ENCODE measurements at regions not wholly inside any gene's neighbourhood (a gene's known extent, or its start where the extent isn't known, plus 50 kb on each side); places are given as distances from the start of the nearest gene placed in this dataset.

DNA sequence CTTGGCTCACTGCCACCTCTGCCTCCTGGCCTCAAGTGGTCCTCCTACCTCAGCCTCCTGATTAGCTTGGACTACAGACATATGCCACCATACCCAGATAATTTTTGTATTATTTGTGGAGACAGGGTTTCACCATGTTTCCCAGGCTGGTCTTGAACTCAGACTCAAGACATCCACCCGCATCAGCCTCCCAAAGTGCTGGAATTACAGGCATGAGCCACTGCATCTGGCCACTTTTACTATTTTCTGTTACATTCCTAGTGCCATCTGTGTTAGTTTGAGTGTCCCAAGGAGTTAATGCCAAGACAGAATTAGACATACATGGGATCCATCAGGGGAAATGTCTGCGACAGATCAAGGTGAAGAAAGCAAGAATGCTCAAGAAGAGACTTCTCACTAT, 288.2 kb upstream of the CTSO start:
- Histone ChIP-seq H3K4me1 (no peaks in the 10 kb centered on the region), H3K27me3 (no peaks in the 10 kb centered on the region), H3K9me3 (no peaks in the 10 kb centered on the region), H3K27ac (no peak overlapping the region), H3K4me3 (no peak overlapping the region), H3K36me3 (no peaks in the 10 kb centered on the region)
- TF ChIP-seq, protein P1, sequence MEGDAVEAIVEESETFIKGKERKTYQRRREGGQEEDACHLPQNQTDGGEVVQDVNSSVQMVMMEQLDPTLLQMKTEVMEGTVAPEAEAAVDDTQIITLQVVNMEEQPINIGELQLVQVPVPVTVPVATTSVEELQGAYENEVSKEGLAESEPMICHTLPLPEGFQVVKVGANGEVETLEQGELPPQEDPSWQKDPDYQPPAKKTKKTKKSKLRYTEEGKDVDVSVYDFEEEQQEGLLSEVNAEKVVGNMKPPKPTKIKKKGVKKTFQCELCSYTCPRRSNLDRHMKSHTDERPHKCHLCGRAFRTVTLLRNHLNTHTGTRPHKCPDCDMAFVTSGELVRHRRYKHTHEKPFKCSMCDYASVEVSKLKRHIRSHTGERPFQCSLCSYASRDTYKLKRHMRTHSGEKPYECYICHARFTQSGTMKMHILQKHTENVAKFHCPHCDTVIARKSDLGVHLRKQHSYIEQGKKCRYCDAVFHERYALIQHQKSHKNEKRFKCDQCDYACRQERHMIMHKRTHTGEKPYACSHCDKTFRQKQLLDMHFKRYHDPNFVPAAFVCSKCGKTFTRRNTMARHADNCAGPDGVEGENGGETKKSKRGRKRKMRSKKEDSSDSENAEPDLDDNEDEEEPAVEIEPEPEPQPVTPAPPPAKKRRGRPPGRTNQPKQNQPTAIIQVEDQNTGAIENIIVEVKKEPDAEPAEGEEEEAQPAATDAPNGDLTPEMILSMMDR (IDR thresholded peaks at IDR 0.05) = no peak
- no peak for TF ChIP-seq POLR2AphosphoS5 (IDR thresholded peaks at IDR 0.05)
- TF ChIP-seq EP300 (IDR thresholded peaks at IDR 0.05) = no peak
- TF ChIP-seq POLR2A (IDR thresholded peaks at IDR 0.05) = no peak
- no peak for ATAC-seq
- 50% methylated on average over 1 to 2 of the region's 2 CpGs for WGBS, 2 donors (ENCODE audit: low coverage in 1 of 2)

DNA sequence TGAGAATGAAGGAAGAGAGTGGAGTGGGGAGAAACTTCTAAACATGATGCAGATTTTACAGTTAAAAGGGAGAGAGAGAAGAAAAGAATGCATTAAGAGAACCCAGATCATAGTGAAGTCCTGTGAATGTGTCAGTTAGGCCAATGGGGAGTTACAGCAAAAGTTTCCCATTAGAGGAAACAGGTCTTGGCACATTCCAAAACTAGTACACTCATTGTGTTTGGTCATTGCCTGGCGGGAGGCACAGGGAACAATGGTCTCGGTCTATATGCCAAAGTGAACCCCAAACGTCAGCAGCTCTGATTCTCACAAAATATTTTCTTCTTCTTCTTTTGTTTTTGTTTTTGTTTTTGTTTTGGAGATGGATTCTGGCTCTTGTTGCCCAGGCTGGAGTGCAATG, 284.5 kb upstream of the CTSO start:
- Histone ChIP-seq H3K27me3 (no peaks in the 10 kb centered on the region), H3K4me3 (no peak overlapping the region), H3K9me3 (no peaks in the 10 kb centered on the region), H3K27ac (no peak overlapping the region), H3K4me1 (no peaks in the 10 kb centered on the region), H3K36me3 (no peaks in the 10 kb centered on the region)
- WGBS, 2 donors (ENCODE audit: low coverage in 1 of 2) = 82 to 100% methylated on average over 1 to 3 of the region's 3 CpGs
- ATAC-seq = no peak
- TF ChIP-seq POLR2A (IDR thresholded peaks at IDR 0.05) = no peak
- TF ChIP-seq, protein P1 (IDR thresholded peaks at IDR 0.05) = no peak
- no peak for TF ChIP-seq EP300 (IDR thresholded peaks at IDR 0.05)
- no peak for TF ChIP-seq POLR2AphosphoS5 (IDR thresholded peaks at IDR 0.05)

DNA sequence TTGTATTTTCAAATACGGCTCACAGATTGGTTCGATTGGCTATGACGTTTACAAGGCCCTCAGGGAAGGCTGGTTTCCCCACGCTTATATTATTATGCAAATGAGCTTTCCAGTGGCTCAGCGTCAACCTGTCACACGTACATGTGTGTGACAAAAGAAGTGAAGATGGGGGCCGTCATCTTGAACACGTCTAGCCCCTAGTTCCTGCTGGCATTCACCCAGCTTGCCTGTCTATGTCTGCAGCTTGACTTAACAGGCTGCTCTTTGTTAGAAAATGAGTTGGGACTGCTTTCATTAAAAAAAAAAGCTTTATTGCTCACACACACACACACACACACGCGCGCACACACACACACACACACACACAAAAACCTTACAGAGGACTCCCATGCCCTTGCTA, 283.6 kb upstream of the CTSO start:
- no peaks in the 10 kb centered on the region for H3K27me3 ChIP-seq
- no peaks in the 10 kb centered on the region for H3K9me3 ChIP-seq
- WGBS, 2 donors (ENCODE audit: low coverage in 1 of 2) = 57 to 76% methylated on average over 8 to 11 of the region's 11 CpGs
- no peak overlapping the region for H3K4me3 ChIP-seq
- H3K27ac ChIP-seq = no peak overlapping the region
- no peak for ATAC-seq
- no peak for TF ChIP-seq POLR2A (IDR thresholded peaks at IDR 0.05)
- TF ChIP-seq, protein P1 (IDR thresholded peaks at IDR 0.05) = no peak
- no peak for TF ChIP-seq POLR2AphosphoS5 (IDR thresholded peaks at IDR 0.05)
- no peaks in the 10 kb centered on the region for H3K4me1 ChIP-seq
- H3K36me3 ChIP-seq = no peaks in the 10 kb centered on the region

DNA sequence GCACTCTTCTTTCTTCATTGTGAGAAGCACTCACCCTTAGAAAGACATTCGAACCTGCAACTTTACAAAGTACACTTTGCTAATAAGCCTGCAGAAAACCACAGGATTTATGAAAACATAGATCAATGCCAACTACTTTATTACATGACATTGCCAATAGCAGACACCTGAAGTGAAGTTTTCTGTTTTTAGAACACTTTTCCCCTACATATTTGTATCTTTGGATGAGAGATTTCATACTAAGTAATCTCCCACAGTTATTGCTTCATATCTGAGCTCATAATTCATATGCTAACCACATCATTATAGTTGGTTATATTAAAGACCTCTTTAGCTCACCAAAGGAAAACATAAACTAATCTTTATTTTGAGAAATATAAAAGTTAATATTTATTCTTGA, 276.5 kb upstream of the CTSO start:
- TF ChIP-seq POLR2AphosphoS5 (IDR thresholded peaks at IDR 0.05) = no peak
- no peak for TF ChIP-seq EP300 (IDR thresholded peaks at IDR 0.05)
- no peak for TF ChIP-seq POLR2A (IDR thresholded peaks at IDR 0.05)
- TF ChIP-seq, protein P1 (IDR thresholded peaks at IDR 0.05) = no peak
- H3K27me3 ChIP-seq = no peaks in the 10 kb centered on the region
- H3K4me1 ChIP-seq = no peaks in the 10 kb centered on the region
- no peak overlapping the region for H3K4me3 ChIP-seq
- H3K9me3 ChIP-seq = no peaks in the 10 kb centered on the region
- H3K36me3 ChIP-seq = no peaks in the 10 kb centered on the region
- ATAC-seq = no peak
- 81 to 100% methylated on average over 1 of the region's 1 CpG for WGBS, 2 donors (ENCODE audit: low coverage in 1 of 2)
- no peak overlapping the region for H3K27ac ChIP-seq

DNA sequence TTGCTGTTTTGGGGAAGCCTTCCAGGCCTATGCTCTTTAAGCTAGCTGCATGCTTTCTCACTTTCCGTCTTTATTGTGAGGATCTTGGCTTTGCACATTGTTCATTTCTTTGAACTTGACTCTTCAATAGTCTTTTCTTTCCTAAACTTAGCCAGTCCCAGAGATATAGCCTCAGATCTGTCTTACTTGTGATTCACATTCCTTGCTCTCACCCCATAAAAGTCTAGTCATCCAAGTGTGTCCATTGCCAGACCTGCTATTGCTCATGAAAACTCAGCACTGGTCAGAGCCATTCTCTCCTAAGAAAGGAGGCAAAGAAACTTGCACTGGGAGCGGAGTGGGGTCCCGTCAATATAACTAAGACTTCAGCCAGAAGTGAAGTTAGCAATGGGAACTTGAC, 275.0 kb upstream of the CTSO start:
- ATAC-seq = no peak
- 49 to 92% methylated on average over 2 to 3 of the region's 3 CpGs for WGBS, 2 donors (ENCODE audit: low coverage in 1 of 2)
- TF ChIP-seq EP300 (IDR thresholded peaks at IDR 0.05) = no peak
- no peak for TF ChIP-seq POLR2A (IDR thresholded peaks at IDR 0.05)
- TF ChIP-seq, protein P1 (IDR thresholded peaks at IDR 0.05) = no peak
- TF ChIP-seq POLR2AphosphoS5 (IDR thresholded peaks at IDR 0.05) = no peak
- H3K27me3 ChIP-seq = no peaks in the 10 kb centered on the region
- H3K4me1 ChIP-seq = peaks cover 0 to 4% (median 0%) of the 10 kb centered on the region in 3 donors
- no peak overlapping the region for H3K4me3 ChIP-seq
- no peaks in the 10 kb centered on the region for H3K36me3 ChIP-seq
- H3K27ac ChIP-seq = no peak overlapping the region
- H3K9me3 ChIP-seq = no peaks in the 10 kb centered on the region

Data from gastroesophageal sphincter (tissue), 4 donors.